ENCODE measurements at regions not wholly inside any gene's neighbourhood (a gene's known extent, or its start where the extent isn't known, plus 50 kb on each side); places are given as distances from the start of the nearest gene placed in this dataset.

DNA sequence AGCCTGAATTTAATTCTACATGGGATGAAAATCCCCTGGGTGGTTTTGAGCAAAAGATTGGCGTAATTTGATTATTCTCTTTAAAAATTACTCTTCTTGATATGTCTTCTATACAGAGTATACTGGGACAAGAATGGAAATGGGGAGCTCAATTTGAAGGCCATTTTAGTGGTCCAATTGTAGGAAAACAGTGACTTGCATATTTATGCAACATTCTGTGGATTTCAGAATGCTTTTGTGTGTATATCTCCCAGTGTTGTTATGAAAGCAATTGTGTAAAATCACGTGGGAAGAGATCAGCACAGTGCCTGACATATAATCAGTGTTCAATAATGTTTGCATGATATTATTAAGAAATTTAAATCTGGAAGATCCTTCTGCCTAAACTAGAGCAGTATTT is 575.9 kb upstream of the PBX1 start:
- POLR2A ChIA-PET = no interaction called here

DNA sequence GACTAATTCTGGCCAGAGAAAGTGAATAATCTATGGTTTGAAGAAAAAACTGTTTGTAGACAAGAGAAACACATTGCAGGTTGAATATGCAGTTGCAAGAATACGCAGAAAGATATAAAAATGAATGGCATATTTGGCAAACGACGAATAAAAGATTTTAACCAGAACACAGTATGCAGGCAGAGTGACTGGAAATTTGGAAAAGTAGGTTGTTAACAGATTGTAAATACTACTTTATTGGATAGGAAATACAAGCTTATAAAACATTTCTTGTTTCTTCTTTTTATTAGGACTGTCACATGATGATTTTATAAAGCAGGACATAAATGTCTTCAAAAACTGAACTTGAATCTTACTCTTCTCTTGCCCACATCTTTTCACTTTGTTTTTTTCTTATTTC is 573.3 kb upstream of the PBX1 start:
- H3K4me1 ChIP-seq (ENCODE audit: control insufficient read depth in 1 of 2, insufficient read depth in 2 of 2, low read depth in 1 of 2, low read length in 1 of 2) = no peaks in the 10 kb centered on the region
- no peaks in the 10 kb centered on the region for H3K9me2 ChIP-seq
- POLR2A ChIA-PET = no interaction called here
- no peaks in the 10 kb centered on the region for H3F3A ChIP-seq (replicated peaks; ENCODE audit: insufficient read depth)
- H3K4me3 ChIP-seq (ENCODE audit: low read depth in 2 of 2, low read length in 1 of 2) = no peak overlapping the region
- no peaks in the 10 kb centered on the region for H3K79me2 ChIP-seq (ENCODE audit: insufficient read depth)
- no peak overlapping the region for H3K4me2 ChIP-seq
- H3K9me3 ChIP-seq = no peaks in the 10 kb centered on the region
- H3K9ac ChIP-seq = no peak overlapping the region
- H3K27me3 ChIP-seq (ENCODE audit: insufficient read depth) = no peaks in the 10 kb centered on the region
- no peak overlapping the region for H2AFZ ChIP-seq (ENCODE audit: low read depth)
- H4K20me1 ChIP-seq (ENCODE audit: insufficient read depth) = no peaks in the 10 kb centered on the region
- DNase-seq = no peak
- no peaks in the 10 kb centered on the region for H3K36me3 ChIP-seq (replicated peaks in 1 of 2; ENCODE audit: control insufficient read depth in 1 of 2, insufficient read depth in 2 of 2, low read length in 1 of 2)
- WGBS (ENCODE audit: low lambda C conversion rate) = 13% methylated on average over 3 of the region's 3 CpGs
- no peak overlapping the region for H3K27ac ChIP-seq (ENCODE audit: low read depth in 2 of 2, low read length in 1 of 2)
- CTCF ChIA-PET = no interaction called here
- TF ChIP-seq, protein P1, sequence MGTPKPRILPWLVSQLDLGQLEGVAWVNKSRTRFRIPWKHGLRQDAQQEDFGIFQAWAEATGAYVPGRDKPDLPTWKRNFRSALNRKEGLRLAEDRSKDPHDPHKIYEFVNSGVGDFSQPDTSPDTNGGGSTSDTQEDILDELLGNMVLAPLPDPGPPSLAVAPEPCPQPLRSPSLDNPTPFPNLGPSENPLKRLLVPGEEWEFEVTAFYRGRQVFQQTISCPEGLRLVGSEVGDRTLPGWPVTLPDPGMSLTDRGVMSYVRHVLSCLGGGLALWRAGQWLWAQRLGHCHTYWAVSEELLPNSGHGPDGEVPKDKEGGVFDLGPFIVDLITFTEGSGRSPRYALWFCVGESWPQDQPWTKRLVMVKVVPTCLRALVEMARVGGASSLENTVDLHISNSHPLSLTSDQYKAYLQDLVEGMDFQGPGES (IDR thresholded peaks at IDR 0.05; ENCODE audit: low read depth, low read length) = no peak
- TF ChIP-seq, protein P2, sequence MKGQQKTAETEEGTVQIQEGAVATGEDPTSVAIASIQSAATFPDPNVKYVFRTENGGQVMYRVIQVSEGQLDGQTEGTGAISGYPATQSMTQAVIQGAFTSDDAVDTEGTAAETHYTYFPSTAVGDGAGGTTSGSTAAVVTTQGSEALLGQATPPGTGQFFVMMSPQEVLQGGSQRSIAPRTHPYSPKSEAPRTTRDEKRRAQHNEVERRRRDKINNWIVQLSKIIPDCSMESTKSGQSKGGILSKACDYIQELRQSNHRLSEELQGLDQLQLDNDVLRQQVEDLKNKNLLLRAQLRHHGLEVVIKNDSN (IDR thresholded peaks at IDR 0.05; ENCODE audit: borderline replicate concordance, low read depth) = no peak
- TF ChIP-seq RAD21 (IDR thresholded peaks at IDR 0.05; ENCODE audit: low read length) (no peak), RCOR1 (IDR thresholded peaks at IDR 0.05; ENCODE audit: low read length) (no peak), POLR2AphosphoS5 (IDR thresholded peaks at IDR 0.05; ENCODE audit: low read depth, low read length) (no peak), EZH2phosphoT487 (IDR thresholded peaks at IDR 0.05; ENCODE audit: borderline replicate concordance, low read depth) (no peak)
- TF ChIP-seq, protein P3, sequence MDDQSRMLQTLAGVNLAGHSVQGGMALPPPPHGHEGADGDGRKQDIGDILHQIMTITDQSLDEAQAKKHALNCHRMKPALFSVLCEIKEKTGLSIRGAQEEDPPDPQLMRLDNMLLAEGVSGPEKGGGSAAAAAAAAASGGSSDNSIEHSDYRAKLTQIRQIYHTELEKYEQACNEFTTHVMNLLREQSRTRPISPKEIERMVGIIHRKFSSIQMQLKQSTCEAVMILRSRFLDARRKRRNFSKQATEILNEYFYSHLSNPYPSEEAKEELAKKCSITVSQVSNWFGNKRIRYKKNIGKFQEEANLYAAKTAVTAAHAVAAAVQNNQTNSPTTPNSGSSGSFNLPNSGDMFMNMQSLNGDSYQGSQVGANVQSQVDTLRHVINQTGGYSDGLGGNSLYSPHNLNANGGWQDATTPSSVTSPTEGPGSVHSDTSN (IDR thresholded peaks at IDR 0.05) = no peak

More for the DNA sequence above, 575.9 kb upstream of the PBX1 start:
- Histone ChIP-seq H3K9me2 (no peaks in the 10 kb centered on the region), H3K4me1 (ENCODE audit: control insufficient read depth in 1 of 2, insufficient read depth in 2 of 2, low read depth in 1 of 2, low read length in 1 of 2) (no peaks in the 10 kb centered on the region), H3K36me3 (replicated peaks in 1 of 2; ENCODE audit: control insufficient read depth in 1 of 2, insufficient read depth in 2 of 2, low read length in 1 of 2) (no peaks in the 10 kb centered on the region), H3K4me3 (ENCODE audit: low read depth in 2 of 2, low read length in 1 of 2) (no peak overlapping the region), H3K27ac (ENCODE audit: low read depth in 2 of 2, low read length in 1 of 2) (no peak overlapping the region), H3K9ac (no peak overlapping the region), H3K27me3 (ENCODE audit: insufficient read depth) (no peaks in the 10 kb centered on the region), H3K9me3 (no peaks in the 10 kb centered on the region), H3F3A (replicated peaks; ENCODE audit: insufficient read depth) (no peaks in the 10 kb centered on the region), H4K20me1 (ENCODE audit: insufficient read depth) (no peaks in the 10 kb centered on the region), H2AFZ (ENCODE audit: low read depth) (no peak overlapping the region), H3K79me2 (ENCODE audit: insufficient read depth) (no peaks in the 10 kb centered on the region), H3K4me2 (no peak overlapping the region)
- TF ChIP-seq, protein P4, sequence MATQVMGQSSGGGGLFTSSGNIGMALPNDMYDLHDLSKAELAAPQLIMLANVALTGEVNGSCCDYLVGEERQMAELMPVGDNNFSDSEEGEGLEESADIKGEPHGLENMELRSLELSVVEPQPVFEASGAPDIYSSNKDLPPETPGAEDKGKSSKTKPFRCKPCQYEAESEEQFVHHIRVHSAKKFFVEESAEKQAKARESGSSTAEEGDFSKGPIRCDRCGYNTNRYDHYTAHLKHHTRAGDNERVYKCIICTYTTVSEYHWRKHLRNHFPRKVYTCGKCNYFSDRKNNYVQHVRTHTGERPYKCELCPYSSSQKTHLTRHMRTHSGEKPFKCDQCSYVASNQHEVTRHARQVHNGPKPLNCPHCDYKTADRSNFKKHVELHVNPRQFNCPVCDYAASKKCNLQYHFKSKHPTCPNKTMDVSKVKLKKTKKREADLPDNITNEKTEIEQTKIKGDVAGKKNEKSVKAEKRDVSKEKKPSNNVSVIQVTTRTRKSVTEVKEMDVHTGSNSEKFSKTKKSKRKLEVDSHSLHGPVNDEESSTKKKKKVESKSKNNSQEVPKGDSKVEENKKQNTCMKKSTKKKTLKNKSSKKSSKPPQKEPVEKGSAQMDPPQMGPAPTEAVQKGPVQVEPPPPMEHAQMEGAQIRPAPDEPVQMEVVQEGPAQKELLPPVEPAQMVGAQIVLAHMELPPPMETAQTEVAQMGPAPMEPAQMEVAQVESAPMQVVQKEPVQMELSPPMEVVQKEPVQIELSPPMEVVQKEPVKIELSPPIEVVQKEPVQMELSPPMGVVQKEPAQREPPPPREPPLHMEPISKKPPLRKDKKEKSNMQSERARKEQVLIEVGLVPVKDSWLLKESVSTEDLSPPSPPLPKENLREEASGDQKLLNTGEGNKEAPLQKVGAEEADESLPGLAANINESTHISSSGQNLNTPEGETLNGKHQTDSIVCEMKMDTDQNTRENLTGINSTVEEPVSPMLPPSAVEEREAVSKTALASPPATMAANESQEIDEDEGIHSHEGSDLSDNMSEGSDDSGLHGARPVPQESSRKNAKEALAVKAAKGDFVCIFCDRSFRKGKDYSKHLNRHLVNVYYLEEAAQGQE (IDR thresholded peaks at IDR 0.05; ENCODE audit: low read depth, low read length) = no peak
- TF ChIP-seq TCF12 (IDR thresholded peaks at IDR 0.05) (no peak), JUND (IDR thresholded peaks at IDR 0.05) (no peak), EZH2phosphoT487 (IDR thresholded peaks at IDR 0.05; ENCODE audit: borderline replicate concordance, low read depth) (no peak), POLR2AphosphoS5 (IDR thresholded peaks at IDR 0.05; ENCODE audit: low read depth, low read length) (no peak), SMC3 (IDR thresholded peaks at IDR 0.05; ENCODE audit: low read depth, low read length) (no peak), RXRA (IDR thresholded peaks at IDR 0.05; ENCODE audit: borderline replicate concordance, low read depth) (no peak), NFIC (IDR thresholded peaks at IDR 0.05; ENCODE audit: borderline replicate concordance) (no peak)
- TF ChIP-seq, protein P2 (IDR thresholded peaks at IDR 0.05; ENCODE audit: borderline replicate concordance, low read depth) = no peak
- TF ChIP-seq, protein P5, sequence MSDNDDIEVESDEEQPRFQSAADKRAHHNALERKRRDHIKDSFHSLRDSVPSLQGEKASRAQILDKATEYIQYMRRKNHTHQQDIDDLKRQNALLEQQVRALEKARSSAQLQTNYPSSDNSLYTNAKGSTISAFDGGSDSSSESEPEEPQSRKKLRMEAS (IDR thresholded peaks at IDR 0.05; ENCODE audit: low read depth) = no peak
- TF ChIP-seq, protein P1 (IDR thresholded peaks at IDR 0.05; ENCODE audit: low read depth, low read length) = no peak
- 0% methylated on average over 2 of the region's 2 CpGs for WGBS (ENCODE audit: low lambda C conversion rate)
- no peak for DNase-seq
- CTCF ChIA-PET = no interaction called here

All from SK-N-SH (cell line).